HepG2 (cell line): ENCODE measurements at regions not wholly inside any gene's neighbourhood (a gene's known extent, or its start where the extent isn't known, plus 50 kb on each side); places are given as distances from the start of the nearest gene placed in this dataset.

Source experiments
- FOXJ3 ChIP-seq: sonication (generic); formaldehyde crosslinking; IDR thresholded peaks from 2 replicates; pipeline ENCODE4 v1.4.0; 2020; ENCODE audit warnings: missing genetic modification reagents, mild to moderate bottlenecking, borderline replicate concordance
- HES4 ChIP-seq: sonication (generic); formaldehyde crosslinking; IDR thresholded peaks from 2 replicates; pipeline ENCODE4 v1.9.0; 2021; ENCODE audit warnings: mild to moderate bottlenecking, missing genetic modification reagents, borderline replicate concordance
- MATR3 ChIP-seq: sonication (generic); formaldehyde crosslinking; IDR thresholded peaks from 2 replicates; pipeline ENCODE4 v1.4.0; 2020; ENCODE audit warnings: missing genetic modification reagents
- NAIF1 ChIP-seq: sonication (generic); formaldehyde crosslinking; IDR thresholded peaks from 2 replicates; pipeline ENCODE4 v1.5.0; 2020; ENCODE audit warnings: mild to moderate bottlenecking, missing genetic modification reagents, borderline replicate concordance
- SOX13 ChIP-seq, 3 experiments: fragments of 450-650 bp in 1 of 3; sonication (generic) in 1 of 3; formaldehyde crosslinking in 1 of 3; IDR thresholded peaks in 2 of 3; conservative IDR thresholded peaks in 1 of 3; 2 replicates each; pipeline versions ENCODE4 v1.5.0 to v1.6.1; 2016 to 2020; ENCODE audit warnings: antibody characterized with exemption in 1 of 3, mild to moderate bottlenecking in 1 of 3, missing compliant biosample characterization in 1 of 3, missing genetic modification reagents in 1 of 3, moderate library complexity in 1 of 3
- SP5 ChIP-seq: IDR thresholded peaks from 2 replicates; pipeline ENCODE4 v1.6.1; 2016; ENCODE audit warnings: low read depth, borderline replicate concordance
- ZNF138 ChIP-seq: sonication (generic); formaldehyde crosslinking; IDR thresholded peaks from 2 replicates; pipeline ENCODE4 v1.5.0; 2020; ENCODE audit warnings: mild to moderate bottlenecking, low read depth, missing genetic modification reagents
- ZNF34 ChIP-seq: sonication (generic); formaldehyde crosslinking; IDR thresholded peaks from 2 replicates; pipeline ENCODE4 v1.4.0; 2020; ENCODE audit warnings: mild to moderate bottlenecking, missing genetic modification reagents, borderline replicate concordance
- ZNF382 ChIP-seq: sonication (generic); formaldehyde crosslinking; IDR thresholded peaks from 2 replicates; pipeline ENCODE4 v1.5.0; 2020; ENCODE audit warnings: missing genetic modification reagents, mild to moderate bottlenecking, borderline replicate concordance
- ZNF430 ChIP-seq: sonication (generic); formaldehyde crosslinking; IDR thresholded peaks from 2 replicates; pipeline ENCODE4 v1.9.0; 2021; ENCODE audit warnings: mild to moderate bottlenecking, missing genetic modification reagents
- ZNF441 ChIP-seq: sonication (generic); formaldehyde crosslinking; IDR thresholded peaks from 2 replicates; pipeline ENCODE4 v1.7.0; 2021; ENCODE audit warnings: missing genetic modification reagents, borderline replicate concordance
- ZNF713 ChIP-seq: sonication (generic); formaldehyde crosslinking; IDR thresholded peaks from 2 replicates; pipeline ENCODE4 v1.4.0; 2020; ENCODE audit warnings: mild to moderate bottlenecking, missing genetic modification reagents
- TF ChIP-seq, protein P1 (sequence below): sonication (generic); formaldehyde crosslinking; IDR thresholded peaks from 2 replicates; pipeline ENCODE4 v1.4.0; 2020; ENCODE audit warnings: mild to moderate bottlenecking, missing genetic modification reagents
- TF ChIP-seq, protein P2 (sequence below): sonication (generic); formaldehyde crosslinking; IDR thresholded peaks from 2 replicates; pipeline ENCODE4 v1.5.0; 2020; ENCODE audit warnings: missing genetic modification reagents
- TF ChIP-seq, protein P3 (sequence below): sonication (generic); formaldehyde crosslinking; conservative IDR thresholded peaks from 2 replicates; pipeline ENCODE4 v1.4.0; 2020; ENCODE audit warnings: mild to moderate bottlenecking, missing genetic modification reagents, moderate library complexity
- TF ChIP-seq, protein P4 (sequence below): sonication (generic); formaldehyde crosslinking; IDR thresholded peaks from 2 replicates; pipeline ENCODE4 v1.9.0; 2021; ENCODE audit warnings: missing genetic modification reagents, borderline replicate concordance

DNA sequence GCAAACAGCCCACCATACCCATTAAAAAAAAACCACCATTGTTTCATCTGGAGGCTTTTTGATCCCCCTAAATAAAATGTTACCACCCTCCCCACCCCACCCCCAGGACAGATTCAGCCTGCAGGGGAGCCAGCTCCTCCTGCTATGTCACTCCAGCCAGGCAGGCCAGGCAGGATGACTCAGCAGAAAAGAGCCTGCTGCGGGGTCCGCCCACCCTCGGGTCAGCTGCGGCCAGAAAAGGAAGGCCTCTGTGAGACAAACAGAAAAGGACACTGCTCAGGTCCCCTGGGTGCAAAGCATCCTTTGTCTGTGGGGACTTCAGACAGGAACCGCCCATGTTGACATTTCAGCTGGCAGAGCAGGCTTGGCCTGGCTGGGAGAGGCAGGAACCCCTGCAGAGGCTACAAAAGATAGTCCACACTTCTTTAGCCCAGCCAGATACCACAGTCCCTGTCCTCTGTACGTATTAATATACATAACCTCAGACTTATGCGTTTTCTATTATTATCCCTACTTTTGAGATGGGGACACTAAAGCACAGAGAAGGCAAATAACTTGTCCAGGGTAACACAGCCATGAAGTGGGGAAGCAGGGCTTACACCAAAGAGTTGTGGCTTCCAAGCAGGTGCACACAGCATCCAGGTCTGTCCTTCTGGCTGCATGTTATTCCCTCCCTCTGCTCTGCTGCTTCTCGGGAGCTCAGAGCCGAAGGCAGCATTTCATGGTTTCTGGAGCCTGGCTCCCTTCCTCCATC is 147.7 kb downstream of the CPEB2 start (continued):
- no peak for TF ChIP-seq ZNF713 (CRISPR knock-in tag)
- TF ChIP-seq ZNF138: no peak
- no peak for TF ChIP-seq HES4 (CRISPR knock-in tag)
- TF ChIP-seq, protein P1, sequence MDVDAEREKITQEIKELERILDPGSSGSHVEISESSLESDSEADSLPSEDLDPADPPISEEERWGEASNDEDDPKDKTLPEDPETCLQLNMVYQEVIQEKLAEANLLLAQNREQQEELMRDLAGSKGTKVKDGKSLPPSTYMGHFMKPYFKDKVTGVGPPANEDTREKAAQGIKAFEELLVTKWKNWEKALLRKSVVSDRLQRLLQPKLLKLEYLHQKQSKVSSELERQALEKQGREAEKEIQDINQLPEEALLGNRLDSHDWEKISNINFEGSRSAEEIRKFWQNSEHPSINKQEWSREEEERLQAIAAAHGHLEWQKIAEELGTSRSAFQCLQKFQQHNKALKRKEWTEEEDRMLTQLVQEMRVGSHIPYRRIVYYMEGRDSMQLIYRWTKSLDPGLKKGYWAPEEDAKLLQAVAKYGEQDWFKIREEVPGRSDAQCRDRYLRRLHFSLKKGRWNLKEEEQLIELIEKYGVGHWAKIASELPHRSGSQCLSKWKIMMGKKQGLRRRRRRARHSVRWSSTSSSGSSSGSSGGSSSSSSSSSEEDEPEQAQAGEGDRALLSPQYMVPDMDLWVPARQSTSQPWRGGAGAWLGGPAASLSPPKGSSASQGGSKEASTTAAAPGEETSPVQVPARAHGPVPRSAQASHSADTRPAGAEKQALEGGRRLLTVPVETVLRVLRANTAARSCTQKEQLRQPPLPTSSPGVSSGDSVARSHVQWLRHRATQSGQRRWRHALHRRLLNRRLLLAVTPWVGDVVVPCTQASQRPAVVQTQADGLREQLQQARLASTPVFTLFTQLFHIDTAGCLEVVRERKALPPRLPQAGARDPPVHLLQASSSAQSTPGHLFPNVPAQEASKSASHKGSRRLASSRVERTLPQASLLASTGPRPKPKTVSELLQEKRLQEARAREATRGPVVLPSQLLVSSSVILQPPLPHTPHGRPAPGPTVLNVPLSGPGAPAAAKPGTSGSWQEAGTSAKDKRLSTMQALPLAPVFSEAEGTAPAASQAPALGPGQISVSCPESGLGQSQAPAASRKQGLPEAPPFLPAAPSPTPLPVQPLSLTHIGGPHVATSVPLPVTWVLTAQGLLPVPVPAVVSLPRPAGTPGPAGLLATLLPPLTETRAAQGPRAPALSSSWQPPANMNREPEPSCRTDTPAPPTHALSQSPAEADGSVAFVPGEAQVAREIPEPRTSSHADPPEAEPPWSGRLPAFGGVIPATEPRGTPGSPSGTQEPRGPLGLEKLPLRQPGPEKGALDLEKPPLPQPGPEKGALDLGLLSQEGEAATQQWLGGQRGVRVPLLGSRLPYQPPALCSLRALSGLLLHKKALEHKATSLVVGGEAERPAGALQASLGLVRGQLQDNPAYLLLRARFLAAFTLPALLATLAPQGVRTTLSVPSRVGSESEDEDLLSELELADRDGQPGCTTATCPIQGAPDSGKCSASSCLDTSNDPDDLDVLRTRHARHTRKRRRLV (CRISPR knock-in tag): no peak
- TF ChIP-seq NAIF1 (CRISPR knock-in tag): no peak
- TF ChIP-seq, protein P2, sequence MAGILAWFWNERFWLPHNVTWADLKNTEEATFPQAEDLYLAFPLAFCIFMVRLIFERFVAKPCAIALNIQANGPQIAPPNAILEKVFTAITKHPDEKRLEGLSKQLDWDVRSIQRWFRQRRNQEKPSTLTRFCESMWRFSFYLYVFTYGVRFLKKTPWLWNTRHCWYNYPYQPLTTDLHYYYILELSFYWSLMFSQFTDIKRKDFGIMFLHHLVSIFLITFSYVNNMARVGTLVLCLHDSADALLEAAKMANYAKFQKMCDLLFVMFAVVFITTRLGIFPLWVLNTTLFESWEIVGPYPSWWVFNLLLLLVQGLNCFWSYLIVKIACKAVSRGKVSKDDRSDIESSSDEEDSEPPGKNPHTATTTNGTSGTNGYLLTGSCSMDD (CRISPR knock-in tag): no peak
- no peak for TF ChIP-seq ZNF34
- TF ChIP-seq, protein P3, sequence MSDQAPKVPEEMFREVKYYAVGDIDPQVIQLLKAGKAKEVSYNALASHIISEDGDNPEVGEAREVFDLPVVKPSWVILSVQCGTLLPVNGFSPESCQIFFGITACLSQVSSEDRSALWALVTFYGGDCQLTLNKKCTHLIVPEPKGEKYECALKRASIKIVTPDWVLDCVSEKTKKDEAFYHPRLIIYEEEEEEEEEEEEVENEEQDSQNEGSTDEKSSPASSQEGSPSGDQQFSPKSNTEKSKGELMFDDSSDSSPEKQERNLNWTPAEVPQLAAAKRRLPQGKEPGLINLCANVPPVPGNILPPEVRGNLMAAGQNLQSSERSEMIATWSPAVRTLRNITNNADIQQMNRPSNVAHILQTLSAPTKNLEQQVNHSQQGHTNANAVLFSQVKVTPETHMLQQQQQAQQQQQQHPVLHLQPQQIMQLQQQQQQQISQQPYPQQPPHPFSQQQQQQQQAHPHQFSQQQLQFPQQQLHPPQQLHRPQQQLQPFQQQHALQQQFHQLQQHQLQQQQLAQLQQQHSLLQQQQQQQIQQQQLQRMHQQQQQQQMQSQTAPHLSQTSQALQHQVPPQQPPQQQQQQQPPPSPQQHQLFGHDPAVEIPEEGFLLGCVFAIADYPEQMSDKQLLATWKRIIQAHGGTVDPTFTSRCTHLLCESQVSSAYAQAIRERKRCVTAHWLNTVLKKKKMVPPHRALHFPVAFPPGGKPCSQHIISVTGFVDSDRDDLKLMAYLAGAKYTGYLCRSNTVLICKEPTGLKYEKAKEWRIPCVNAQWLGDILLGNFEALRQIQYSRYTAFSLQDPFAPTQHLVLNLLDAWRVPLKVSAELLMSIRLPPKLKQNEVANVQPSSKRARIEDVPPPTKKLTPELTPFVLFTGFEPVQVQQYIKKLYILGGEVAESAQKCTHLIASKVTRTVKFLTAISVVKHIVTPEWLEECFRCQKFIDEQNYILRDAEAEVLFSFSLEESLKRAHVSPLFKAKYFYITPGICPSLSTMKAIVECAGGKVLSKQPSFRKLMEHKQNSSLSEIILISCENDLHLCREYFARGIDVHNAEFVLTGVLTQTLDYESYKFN (CRISPR knock-in tag): peak; percentile 73
- peak; percentile 26; the same call in 1 of the 2 replicates for TF ChIP-seq ZNF441
- TF ChIP-seq SOX13 (IDR thresholded peaks at IDR 0.05): peak; percentile 65
- TF ChIP-seq SOX13 (CRISPR knock-in tag; conservative IDR thresholded peaks at IDR 0.05 in 1 of 2, IDR thresholded peaks at IDR 0.05 in 1 of 2): peak in 1 of 2 experiments; percentile 97; a peak in 2 of 4 replicates
- TF ChIP-seq ZNF430 (CRISPR knock-in tag): 0 out of 2 replicates have a peak, but pooled peaks have one; percentile 40
- no peak for TF ChIP-seq MATR3
- TF ChIP-seq, protein P4, sequence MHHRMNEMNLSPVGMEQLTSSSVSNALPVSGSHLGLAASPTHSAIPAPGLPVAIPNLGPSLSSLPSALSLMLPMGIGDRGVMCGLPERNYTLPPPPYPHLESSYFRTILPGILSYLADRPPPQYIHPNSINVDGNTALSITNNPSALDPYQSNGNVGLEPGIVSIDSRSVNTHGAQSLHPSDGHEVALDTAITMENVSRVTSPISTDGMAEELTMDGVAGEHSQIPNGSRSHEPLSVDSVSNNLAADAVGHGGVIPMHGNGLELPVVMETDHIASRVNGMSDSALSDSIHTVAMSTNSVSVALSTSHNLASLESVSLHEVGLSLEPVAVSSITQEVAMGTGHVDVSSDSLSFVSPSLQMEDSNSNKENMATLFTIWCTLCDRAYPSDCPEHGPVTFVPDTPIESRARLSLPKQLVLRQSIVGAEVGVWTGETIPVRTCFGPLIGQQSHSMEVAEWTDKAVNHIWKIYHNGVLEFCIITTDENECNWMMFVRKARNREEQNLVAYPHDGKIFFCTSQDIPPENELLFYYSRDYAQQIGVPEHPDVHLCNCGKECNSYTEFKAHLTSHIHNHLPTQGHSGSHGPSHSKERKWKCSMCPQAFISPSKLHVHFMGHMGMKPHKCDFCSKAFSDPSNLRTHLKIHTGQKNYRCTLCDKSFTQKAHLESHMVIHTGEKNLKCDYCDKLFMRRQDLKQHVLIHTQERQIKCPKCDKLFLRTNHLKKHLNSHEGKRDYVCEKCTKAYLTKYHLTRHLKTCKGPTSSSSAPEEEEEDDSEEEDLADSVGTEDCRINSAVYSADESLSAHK: no peak
- no peak for TF ChIP-seq ZNF382 (CRISPR knock-in tag)
- TF ChIP-seq SP5 (CRISPR knock-in tag): peak; percentile 77
- peak; percentile 53; the same call in 1 of the 2 replicates for TF ChIP-seq FOXJ3 (CRISPR knock-in tag)
